GM12873 (cell line): ENCODE measurements at regions not wholly inside any gene's neighbourhood (a gene's known extent, or its start where the extent isn't known, plus 50 kb on each side); places are given as distances from the start of the nearest gene placed in this dataset.

Experiments used
- TF ChIP-seq, protein P1 (sequence below): IDR thresholded peaks from 2 replicates; pipeline ENCODE4 v1.5.1; 2012; ENCODE audit warnings: low read depth, mild to moderate bottlenecking, moderate library complexity, low read length, control low read depth; ENCODE audit not compliant: insufficient read depth; ENCODE audit errors: missing control alignments

DNA sequence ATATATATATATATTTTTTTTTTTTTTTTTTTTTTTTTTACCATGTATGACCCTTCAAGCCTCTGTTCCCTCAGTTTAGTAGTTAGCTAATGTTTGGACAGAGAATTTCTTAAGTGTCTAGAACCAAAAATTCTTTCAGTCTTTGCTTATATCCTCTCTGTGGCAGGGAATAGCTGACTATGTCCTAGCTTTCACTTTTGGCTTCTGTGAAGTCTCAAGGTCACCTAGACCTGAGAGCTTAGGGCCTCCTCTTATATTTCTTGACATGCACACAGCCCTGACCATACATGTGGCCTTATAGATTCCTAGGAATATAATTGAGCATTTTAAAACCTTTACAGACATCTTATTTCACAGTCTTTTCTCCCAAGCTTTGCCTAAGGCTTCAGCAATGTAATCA lies 930.8 kb upstream of the CDH9 start:
- TF ChIP-seq, protein P1, sequence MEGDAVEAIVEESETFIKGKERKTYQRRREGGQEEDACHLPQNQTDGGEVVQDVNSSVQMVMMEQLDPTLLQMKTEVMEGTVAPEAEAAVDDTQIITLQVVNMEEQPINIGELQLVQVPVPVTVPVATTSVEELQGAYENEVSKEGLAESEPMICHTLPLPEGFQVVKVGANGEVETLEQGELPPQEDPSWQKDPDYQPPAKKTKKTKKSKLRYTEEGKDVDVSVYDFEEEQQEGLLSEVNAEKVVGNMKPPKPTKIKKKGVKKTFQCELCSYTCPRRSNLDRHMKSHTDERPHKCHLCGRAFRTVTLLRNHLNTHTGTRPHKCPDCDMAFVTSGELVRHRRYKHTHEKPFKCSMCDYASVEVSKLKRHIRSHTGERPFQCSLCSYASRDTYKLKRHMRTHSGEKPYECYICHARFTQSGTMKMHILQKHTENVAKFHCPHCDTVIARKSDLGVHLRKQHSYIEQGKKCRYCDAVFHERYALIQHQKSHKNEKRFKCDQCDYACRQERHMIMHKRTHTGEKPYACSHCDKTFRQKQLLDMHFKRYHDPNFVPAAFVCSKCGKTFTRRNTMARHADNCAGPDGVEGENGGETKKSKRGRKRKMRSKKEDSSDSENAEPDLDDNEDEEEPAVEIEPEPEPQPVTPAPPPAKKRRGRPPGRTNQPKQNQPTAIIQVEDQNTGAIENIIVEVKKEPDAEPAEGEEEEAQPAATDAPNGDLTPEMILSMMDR = no peak

GRCh38 chr5:27963050-27963783 lies 924.8 kb upstream of the CDH9 start:
- TF ChIP-seq, protein P1 = no peak

- TF ChIP-seq, protein P1 = no peak
Measured at GRCh38 chr5:27962198-27962597, 923.8 kb upstream of the CDH9 start.

DNA sequence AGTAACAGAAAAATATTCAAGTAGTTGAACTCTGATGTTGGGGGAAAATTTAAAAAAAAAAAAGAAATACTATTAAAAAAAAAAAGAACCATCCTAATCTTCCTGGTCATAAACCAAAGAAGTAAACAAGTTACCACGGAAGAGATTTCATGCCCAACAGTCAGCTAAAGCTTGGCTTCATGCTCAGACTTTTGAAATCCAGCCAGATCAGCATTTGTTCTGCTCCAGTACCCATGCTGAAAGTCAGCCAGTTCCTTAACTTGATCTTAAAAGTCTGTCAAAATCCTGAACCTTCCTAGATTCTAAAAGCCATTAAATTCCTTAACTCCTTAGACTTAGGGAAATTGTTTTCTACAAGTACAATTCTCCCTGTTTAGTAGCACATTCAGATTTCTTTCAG lies 908.7 kb upstream of the CDH9 start:
- TF ChIP-seq, protein P1 = no peak

GRCh38 chr5:27944471-27944870 lies 906.1 kb upstream of the CDH9 start:
- TF ChIP-seq, protein P1 = no peak

GRCh38 chr5:27938989-27939388 lies 900.6 kb upstream of the CDH9 start:
- TF ChIP-seq, protein P1 = no peak

DNA sequence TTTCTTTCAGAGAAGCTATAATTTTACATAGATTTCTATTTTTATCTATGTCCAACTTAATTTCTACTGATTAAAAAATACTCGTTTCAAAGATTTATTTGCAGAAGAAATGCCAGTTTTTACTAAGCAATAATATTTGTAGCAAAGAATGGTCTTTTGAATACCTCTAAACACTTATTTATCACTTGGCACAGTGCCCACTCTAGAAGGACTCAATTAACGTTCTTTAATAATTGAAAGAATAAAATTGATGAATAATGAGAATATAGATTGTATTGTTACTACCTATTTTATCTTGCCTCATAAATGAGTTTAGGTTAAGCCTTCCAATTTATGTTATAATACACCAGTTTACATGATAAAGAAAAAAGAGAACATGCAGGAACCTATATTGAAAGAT lies 889.7 kb upstream of the CDH9 start:
- TF ChIP-seq, protein P1 = no peak

GRCh38 chr5:27911216-27911615 lies 872.8 kb upstream of the CDH9 start:
- TF ChIP-seq, protein P1 = no peak
